Mesendoderm (in vitro differentiated cells): ENCODE measurements at regions not wholly inside any gene's neighbourhood (a gene's known extent, or its start where the extent isn't known, plus 50 kb on each side); places are given as distances from the start of the nearest gene placed in this dataset.

ENCODE experiments used
- DNase-seq: peaks from one replicate; pipeline ENCODE4 v3.0.0; 2013
- H2AK5ac ChIP-seq: 2 replicates; pipeline ENCODE4 v1.6.1; 2013; ENCODE audit warnings: low read length, inconsistent platforms
- H2BK120ac ChIP-seq: 2 replicates; pipeline ENCODE4 v1.6.1; 2013; ENCODE audit warnings: low read depth, mild to moderate bottlenecking, low read length, moderate library complexity, mixed read lengths
- H2BK15ac ChIP-seq: replicated peaks from 2 replicates; pipeline ENCODE4 v1.6.1; 2013; ENCODE audit warnings: low read depth, mild to moderate bottlenecking, moderate library complexity
- H2BK5ac ChIP-seq: 2 replicates; pipeline ENCODE4 v1.6.1; 2013; ENCODE audit warnings: low read length, inconsistent platforms
- H3K18ac ChIP-seq: 2 replicates; pipeline ENCODE4 v1.6.1; 2013; ENCODE audit warnings: mild to moderate bottlenecking, low read length, mixed read lengths
- H3K23ac ChIP-seq: one replicate; pipeline ENCODE4 v1.6.1; 2013; ENCODE audit warnings: low read length
- H3K27ac ChIP-seq: 2 replicates; pipeline ENCODE4 v1.5.1; 2013; ENCODE audit warnings: low read depth, mild to moderate bottlenecking, inconsistent platforms, low read length, moderate library complexity
- H3K27me3 ChIP-seq: 2 replicates; pipeline ENCODE4 v1.6.1; 2013; ENCODE audit warnings: low read length, control low read depth, mild to moderate bottlenecking, inconsistent platforms; ENCODE audit not compliant: insufficient read depth, poor library complexity
- H3K36me3 ChIP-seq: 2 replicates; pipeline ENCODE4 v1.6.1; 2013; ENCODE audit warnings: low read length, inconsistent platforms; ENCODE audit not compliant: control insufficient read depth, insufficient read depth
- H3K4ac ChIP-seq: one replicate; pipeline ENCODE4 v1.6.1; 2013; ENCODE audit warnings: low read depth, mild to moderate bottlenecking, low read length, moderate library complexity
- H3K4me1 ChIP-seq: 2 replicates; pipeline ENCODE4 v1.6.1; 2013; ENCODE audit warnings: low read depth, low read length, inconsistent platforms; ENCODE audit not compliant: control insufficient read depth
- H3K4me2 ChIP-seq: 2 replicates; pipeline ENCODE4 v1.6.1; 2013; ENCODE audit warnings: low read length
- H3K4me3 ChIP-seq: 2 replicates; pipeline ENCODE4 v1.5.1; 2013; ENCODE audit warnings: mild to moderate bottlenecking, low read length
- H3K56ac ChIP-seq: one replicate; pipeline ENCODE4 v1.6.1; 2013; ENCODE audit warnings: low read length
- H3K79me1 ChIP-seq: 2 replicates; pipeline ENCODE4 v1.6.1; 2013; ENCODE audit warnings: low read length, inconsistent platforms
- H3K79me2 ChIP-seq: 2 replicates; pipeline ENCODE4 v1.6.1; 2013; ENCODE audit warnings: mild to moderate bottlenecking, low read length; ENCODE audit not compliant: control insufficient read depth, insufficient read depth
- H3K9ac ChIP-seq: 2 replicates; pipeline ENCODE4 v1.6.1; 2013; ENCODE audit warnings: low read length, inconsistent platforms
- H4K5ac ChIP-seq: one replicate; pipeline ENCODE4 v1.6.1; 2013; ENCODE audit warnings: low read length
- H4K8ac ChIP-seq: one replicate; pipeline ENCODE4 v1.6.1; 2013; ENCODE audit warnings: low read depth, mild to moderate bottlenecking, control low read depth, low read length, moderate library complexity
- WGBS: extraction: QIAGEN DNeasy Blood & Tissue Kit; methylation state at CpG from one replicate; pipeline ENCODE4 v1.1.7; 2013; ENCODE audit warnings: low lambda C conversion rate, missing lambda C conversion rate; ENCODE audit not compliant: insufficient coverage; ENCODE audit errors: extremely low coverage; 5-methylcytosine and 5-hydroxymethylcytosine counted together

DNA sequence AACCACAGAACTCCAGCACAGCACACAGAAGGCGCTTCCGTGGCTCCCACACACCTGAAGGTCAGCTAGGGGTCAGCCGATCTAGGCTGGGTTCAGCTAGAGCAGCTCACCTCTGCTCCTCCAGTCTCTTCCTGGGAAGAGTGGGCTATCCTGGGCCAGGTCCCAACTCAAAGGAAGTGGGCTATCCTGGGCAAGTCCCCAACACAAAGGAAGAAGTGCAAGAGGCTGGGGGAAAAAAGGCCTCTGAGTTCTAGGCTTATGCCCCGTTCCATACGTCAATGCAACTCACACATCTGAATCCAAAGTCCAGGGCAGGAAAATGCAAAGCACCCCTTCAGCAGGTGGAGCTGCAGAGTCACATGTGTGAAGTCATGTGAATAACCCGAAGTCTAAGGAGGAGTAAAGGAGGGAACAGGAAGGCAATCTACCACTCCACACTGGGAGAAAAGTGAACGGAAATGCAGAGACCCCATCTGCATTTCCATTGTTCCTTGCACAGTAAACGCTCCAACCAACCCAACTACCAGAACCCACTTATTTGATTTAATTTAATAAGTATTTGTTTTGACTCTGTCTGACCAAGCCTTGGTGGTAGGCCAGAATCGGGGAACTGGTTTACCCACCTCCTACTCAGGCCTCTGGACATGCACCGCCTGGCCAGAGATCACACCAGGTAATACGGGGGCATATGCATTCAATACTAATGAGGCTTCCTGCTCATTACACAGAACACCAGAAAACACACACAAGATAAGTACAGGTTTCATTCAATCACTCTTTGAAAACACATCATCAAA, 95.5 kb upstream of the RNF32 start:
- no peak overlapping the region for H4K8ac ChIP-seq
- H4K5ac ChIP-seq: no peak overlapping the region
- no peak overlapping the region for H2BK5ac ChIP-seq
- H3K4me3 ChIP-seq: no peak overlapping the region
- no CpG with 5 or more reads among the region's 11 CpGs for WGBS
- no peak overlapping the region for H2BK120ac ChIP-seq
- H3K27ac ChIP-seq: no peak overlapping the region
- no peak overlapping the region for H3K4ac ChIP-seq
- no peak overlapping the region for H3K9ac ChIP-seq
- H3K4me2 ChIP-seq: no peak overlapping the region
- no peaks in the 10 kb centered on the region for H3K27me3 ChIP-seq
- H3K23ac ChIP-seq: no peak overlapping the region
- H3K79me2 ChIP-seq: no peaks in the 10 kb centered on the region
- H2AK5ac ChIP-seq: no peak overlapping the region
- no peak overlapping the region for H3K18ac ChIP-seq
- no peaks in the 10 kb centered on the region for H3K4me1 ChIP-seq
- H3K79me1 ChIP-seq: no peaks in the 10 kb centered on the region
- H3K36me3 ChIP-seq: no peaks in the 10 kb centered on the region
- H2BK15ac ChIP-seq: no peak overlapping the region
- no peak overlapping the region for H3K56ac ChIP-seq
- peak; percentile 28 for DNase-seq

- H2BK5ac ChIP-seq: no peak overlapping the region
- no CpG with 5 or more reads among the region's 33 CpGs for WGBS
- DNase-seq: no peak
Observed at GRCh38 chr7:156543699-156544598, 96.6 kb upstream of the RNF32 start.

DNA sequence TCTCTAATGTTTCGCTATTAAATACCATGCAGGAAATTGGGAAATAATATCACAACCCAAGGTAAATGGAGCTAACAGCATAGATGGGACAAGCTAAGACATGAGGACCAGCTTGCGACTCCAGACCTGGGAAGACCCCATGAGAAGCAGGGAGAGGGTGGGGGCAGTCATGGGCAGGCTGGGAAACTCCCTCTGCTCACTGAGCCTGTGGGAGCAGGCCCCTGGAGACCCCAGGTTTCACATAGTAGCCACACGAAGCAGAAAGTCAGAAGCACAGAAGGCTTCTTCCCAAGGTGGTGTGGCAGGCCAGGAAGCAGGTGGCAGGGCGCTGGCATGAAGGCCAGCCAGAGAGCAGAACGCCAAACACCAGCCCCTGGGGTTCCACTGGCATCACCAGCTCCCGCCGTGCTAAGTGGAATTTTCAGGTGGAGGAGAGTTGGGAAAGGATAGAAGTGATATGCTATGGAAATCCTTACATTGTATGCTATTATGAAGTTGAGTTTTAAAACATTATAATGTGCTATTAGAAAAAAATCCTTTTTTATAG, 99.9 kb upstream of the RNF32 start:
- no CpG with 5 or more reads among the region's 7 CpGs for WGBS
- Histone ChIP-seq H3K79me2 (no peaks in the 10 kb centered on the region), H2BK15ac (no peak overlapping the region), H2BK120ac (no peak overlapping the region), H3K79me1 (no peaks in the 10 kb centered on the region), H3K36me3 (no peaks in the 10 kb centered on the region), H3K27me3 (no peaks in the 10 kb centered on the region), H2BK5ac (no peak overlapping the region), H2AK5ac (no peak overlapping the region), H3K4me2 (no peak overlapping the region), H3K23ac (no peak overlapping the region), H4K8ac (no peak overlapping the region), H3K9ac (no peak overlapping the region), H3K56ac (no peak overlapping the region), H3K27ac (no peak overlapping the region), H4K5ac (no peak overlapping the region), H3K4me1 (no peaks in the 10 kb centered on the region), H3K4ac (no peak overlapping the region), H3K4me3 (no peak overlapping the region), H3K18ac (no peak overlapping the region)
- no peak for DNase-seq

More at GRCh38 chr7:156543699-156544598, 96.6 kb upstream of the RNF32 start:
- H3K4me2 ChIP-seq: no peak overlapping the region
- H3K79me2 ChIP-seq: no peaks in the 10 kb centered on the region
- H3K23ac ChIP-seq: no peak overlapping the region
- H2BK15ac ChIP-seq: no peak overlapping the region
- H3K4me3 ChIP-seq: no peak overlapping the region
- no peak overlapping the region for H4K8ac ChIP-seq
- no peak overlapping the region for H3K56ac ChIP-seq
- no peaks in the 10 kb centered on the region for H3K79me1 ChIP-seq
- no peak overlapping the region for H3K9ac ChIP-seq
- H3K27ac ChIP-seq: no peak overlapping the region
- H3K18ac ChIP-seq: no peak overlapping the region
- no peak overlapping the region for H2AK5ac ChIP-seq
- no peaks in the 10 kb centered on the region for H3K4me1 ChIP-seq
- no peak overlapping the region for H3K4ac ChIP-seq
- no peak overlapping the region for H4K5ac ChIP-seq
- no peak overlapping the region for H2BK120ac ChIP-seq
- H3K36me3 ChIP-seq: no peaks in the 10 kb centered on the region
- H3K27me3 ChIP-seq: no peaks in the 10 kb centered on the region

- no CpG with 5 or more reads among the region's 12 CpGs for WGBS
- no peak overlapping the region for H3K27ac ChIP-seq
- H4K8ac ChIP-seq: no peak overlapping the region
Observed at GRCh38 chr7:156539999-156540398, 100.6 kb upstream of the RNF32 start.

GRCh38 chr7:156537006-156537405, 103.6 kb upstream of the RNF32 start:
- Histone ChIP-seq H3K79me1 (no peaks in the 10 kb centered on the region), H3K9ac (no peak overlapping the region), H3K36me3 (no peaks in the 10 kb centered on the region), H3K4me1 (no peaks in the 10 kb centered on the region), H3K56ac (no peak overlapping the region), H4K5ac (no peak overlapping the region), H3K27ac (no peak overlapping the region), H3K4me3 (no peak overlapping the region), H2BK5ac (no peak overlapping the region), H3K79me2 (no peaks in the 10 kb centered on the region), H4K8ac (no peak overlapping the region), H3K18ac (no peak overlapping the region), H3K23ac (no peak overlapping the region), H2AK5ac (no peak overlapping the region), H2BK120ac (no peak overlapping the region), H3K4ac (no peak overlapping the region), H3K4me2 (no peak overlapping the region), H3K27me3 (no peaks in the 10 kb centered on the region), H2BK15ac (no peak overlapping the region)
- no CpG with 5 or more reads among the region's 5 CpGs for WGBS
- no peak for DNase-seq

More at GRCh38 chr7:156539999-156540398, 100.6 kb upstream of the RNF32 start:
- no peak for DNase-seq
- no peaks in the 10 kb centered on the region for H3K36me3 ChIP-seq
- H3K4ac ChIP-seq: no peak overlapping the region
- no peak overlapping the region for H3K56ac ChIP-seq
- no peaks in the 10 kb centered on the region for H3K79me2 ChIP-seq
- H2AK5ac ChIP-seq: no peak overlapping the region
- H3K4me1 ChIP-seq: no peaks in the 10 kb centered on the region
- H3K9ac ChIP-seq: no peak overlapping the region
- no peak overlapping the region for H2BK120ac ChIP-seq
- H3K27me3 ChIP-seq: no peaks in the 10 kb centered on the region
- no peak overlapping the region for H3K23ac ChIP-seq
- no peak overlapping the region for H2BK15ac ChIP-seq
- no peak overlapping the region for H3K18ac ChIP-seq
- H3K79me1 ChIP-seq: no peaks in the 10 kb centered on the region
- H3K4me3 ChIP-seq: no peak overlapping the region
- no peak overlapping the region for H4K5ac ChIP-seq
- no peak overlapping the region for H2BK5ac ChIP-seq
- no peak overlapping the region for H3K4me2 ChIP-seq
